B cell (primary cell): ENCODE measurements at regions not wholly inside any gene's neighbourhood (a gene's known extent, or its start where the extent isn't known, plus 50 kb on each side); places are given as distances from the start of the nearest gene placed in this dataset.

Source experiments
- ATAC-seq: fragments of 200-7000 bp; cut with Tn5 transposase; one replicate; pipeline ENCODE4 v1.10.0; 2021; ENCODE audit warnings: low read depth, mild to moderate bottlenecking, moderate number of reproducible peaks, moderate library complexity
- CTCF ChIA-PET: fragments of 350-600 bp; sonication (Branson Sonifier 250); formaldehyde crosslinking; loops from one replicate; lab custom pipeline; 2021; ENCODE audit warnings: antibody characterized with exemption, inconsistent platforms; lab: Charles Lee
- POLR2A ChIA-PET: fragments of 350-600 bp; sonication (Branson Sonifier 250); formaldehyde crosslinking; loops from one replicate; lab custom pipeline; 2021; ENCODE audit warnings: antibody characterized with exemption; lab: Charles Lee
- DNase-seq: peaks from one replicate; pipeline ENCODE4 v3.0.0; 2013
- H2AFZ ChIP-seq: 2 replicates; pipeline ENCODE4 v1.6.1; 2012; ENCODE audit warnings: mild to moderate bottlenecking, low read depth, low read length; ENCODE audit not compliant: insufficient read depth, poor library complexity, severe bottlenecking
- H3K27ac ChIP-seq, 2 donors: 1 replicate in 1 of 2; 2 replicates in 1 of 2; pipeline ENCODE4 v1.5.1; 2012 to 2013; ENCODE audit warnings: low read length in 2 of 2, mild to moderate bottlenecking in 2 of 2, moderate library complexity in 1 of 2
- H3K27me3 ChIP-seq, 4 experiments: fragments of 200-600 bp in 1 of 4; sonication (generic) in 1 of 4; replicated peaks in 1 of 4; 1 replicate in 2 of 4; 2 replicates in 2 of 4; pipeline versions ENCODE4 v1.6.1 to v1.7.0; 2013 to 2016; ENCODE audit warnings: low read length in 3 of 4, mild to moderate bottlenecking in 2 of 4, mixed read lengths in 1 of 4, moderate library complexity in 1 of 4; ENCODE audit not compliant: insufficient read depth in 4 of 4, control insufficient read depth in 3 of 4; ENCODE audit errors: control extremely low read depth in 1 of 4
- H3K36me3 ChIP-seq, 2 experiments: replicated peaks in 1 of 2; 1 replicate in 1 of 2; 2 replicates in 1 of 2; pipeline versions ENCODE4 v1.6.1 to v1.7.1; 2013; ENCODE audit warnings: low read length in 1 of 2; ENCODE audit not compliant: insufficient read depth in 2 of 2, control insufficient read depth in 1 of 2; ENCODE audit errors: control extremely low read depth in 1 of 2, extremely low read depth in 1 of 2
- H3K4me1 ChIP-seq, 2 donors: fragments of 200-600 bp in 1 of 2; sonication (generic) in 1 of 2; 1 replicate in 1 of 2; 2 replicates in 1 of 2; pipeline versions ENCODE4 v1.5.1 to v1.6.1; 2013 to 2017; ENCODE audit warnings: low read length in 2 of 2; ENCODE audit not compliant: control insufficient read depth in 2 of 2, insufficient read depth in 2 of 2
- H3K4me2 ChIP-seq: replicated peaks from 2 replicates; pipeline ENCODE3; 2012; ENCODE audit warnings: mild to moderate bottlenecking, low read depth, low read length; ENCODE audit not compliant: poor library complexity, severe bottlenecking
- H3K4me3 ChIP-seq, 5 experiments: fragments of 200-600 bp in 1 of 5; sonication (generic) in 1 of 5; 1 replicate in 3 of 5; 2 replicates in 2 of 5; pipeline versions ENCODE4 v1.5.1 to v1.7.0; 2011 to 2016; ENCODE audit warnings: low read length in 4 of 5, mild to moderate bottlenecking in 4 of 5, low read depth in 2 of 5, control low read depth in 1 of 5, moderate library complexity in 1 of 5; ENCODE audit not compliant: insufficient read depth in 1 of 5; ENCODE audit errors: control extremely low read depth in 1 of 5, extremely low read depth in 1 of 5
- H3K79me2 ChIP-seq: fragments of 200-600 bp; sonication (generic); one replicate; pipeline ENCODE4 v1.6.0; 2016; ENCODE audit warnings: low read length; ENCODE audit not compliant: control insufficient read depth, insufficient read depth
- H3K9ac ChIP-seq: fragments of 200-600 bp; sonication (generic); 2 replicates; pipeline ENCODE4 v1.6.1; 2017; ENCODE audit warnings: mild to moderate bottlenecking, low read length, moderate library complexity
- H3K9me3 ChIP-seq, 3 donors: one replicate each; pipeline versions ENCODE4 v1.6.1 to v1.7.1; 2013; ENCODE audit warnings: low read length in 2 of 3; ENCODE audit not compliant: control insufficient read depth in 2 of 3, insufficient read depth in 1 of 3; ENCODE audit errors: control extremely low read depth in 1 of 3
- H4K20me1 ChIP-seq: 2 replicates; pipeline ENCODE4 v1.6.0; 2012; ENCODE audit warnings: mild to moderate bottlenecking, low read length; ENCODE audit not compliant: insufficient read depth, control insufficient read depth, poor library complexity, severe bottlenecking
- H3K27ac Mint-ChIP-seq: one replicate; pipeline ENCODE4 v1.8.0; 2021; ENCODE audit warnings: mixed read lengths
- H3K27me3 Mint-ChIP-seq: one replicate; pipeline ENCODE4 v1.8.0; 2021; ENCODE audit warnings: mixed read lengths
- H3K4me1 Mint-ChIP-seq: one replicate; pipeline ENCODE4 v1.8.0; 2021; ENCODE audit warnings: mixed read lengths
- H3K4me3 Mint-ChIP-seq: one replicate; pipeline ENCODE4 v1.8.0; 2021; ENCODE audit warnings: mixed read lengths
- H3K9me3 Mint-ChIP-seq: one replicate; pipeline ENCODE4 v1.8.0; 2022; ENCODE audit warnings: mixed read lengths; ENCODE audit not compliant: insufficient read depth
- CTCF ChIP-seq: fragments of 200-600 bp; IDR thresholded peaks from one replicate; pipeline ENCODE4 v1.8.0; 2022; ENCODE audit warnings: antibody characterized with exemption, mild to moderate bottlenecking
- EZH2 ChIP-seq: IDR thresholded peaks from 2 replicates; pipeline ENCODE4 v1.6.1; 2012; ENCODE audit warnings: borderline replicate concordance, low read depth, mild to moderate bottlenecking, moderate library complexity, low read length; ENCODE audit not compliant: insufficient read depth, poor library complexity, severe bottlenecking
- WGBS: methylation state at CpG from one replicate; pipeline ENCODE4 v1.1.5; 2013; ENCODE audit warnings: missing lambda C conversion rate; ENCODE audit not compliant: insufficient coverage; 5-methylcytosine and 5-hydroxymethylcytosine counted together
- intact Hi-C: fragments of 100-400 bp; cut with micrococcal nuclease; formaldehyde crosslinking; loops from one replicate; pipeline ENCODE4 v1.10.0; 2022

GRCh38 chr5:89034588-89034987 lies 151.6 kb upstream of the MEF2C start:
- no peaks in the 10 kb centered on the region for H3K9me3 Mint-ChIP-seq
- ChIA-PET POLR2A (no interaction called here), CTCF (no interaction called here)
- Histone ChIP-seq H2AFZ (no peak overlapping the region), H3K4me2 (no peak overlapping the region), H3K27ac (no peak overlapping the region), H3K36me3 (no peaks in the 10 kb centered on the region), H4K20me1 (no peaks in the 10 kb centered on the region), H3K4me3 (no peak overlapping the region), H3K9ac (no peak overlapping the region), H3K79me2 (no peaks in the 10 kb centered on the region), H3K9me3 (no peaks in the 10 kb centered on the region), H3K27me3 (no peaks in the 10 kb centered on the region), H3K4me1 (no peaks in the 10 kb centered on the region)
- no peaks in the 10 kb centered on the region for H3K27me3 Mint-ChIP-seq
- H3K27ac Mint-ChIP-seq = no peak overlapping the region
- intact Hi-C loops = no loop called here
- 86% methylated on average over 1 of the region's 2 CpGs for WGBS
- no peak for DNase-seq
- no peak for ATAC-seq
- no peak for TF ChIP-seq CTCF
- no peak for TF ChIP-seq EZH2
- H3K4me1 Mint-ChIP-seq = no peaks in the 10 kb centered on the region
- H3K4me3 Mint-ChIP-seq = no peak overlapping the region

GRCh38 chr5:89030798-89031197 lies 147.8 kb upstream of the MEF2C start:
- H4K20me1 ChIP-seq = no peaks in the 10 kb centered on the region
- H3K4me1 ChIP-seq = no peaks in the 10 kb centered on the region
- no peak overlapping the region for H3K4me3 ChIP-seq
- no peaks in the 10 kb centered on the region for H3K27me3 ChIP-seq
- H3K36me3 ChIP-seq = no peaks in the 10 kb centered on the region
- CTCF ChIA-PET = interaction anchor here (0.8 kb wide), 1 partner anchor 303 kb away, joined by 3 read pairs; no protein-coding TSS in a partner anchor
- peaks cover under 1% of the 10 kb centered on the region for H3K9me3 Mint-ChIP-seq
- no peaks in the 10 kb centered on the region for H3K4me1 Mint-ChIP-seq
- intact Hi-C loops = no loop called here
- 100% methylated on average over 1 of the region's 3 CpGs for WGBS
- H3K27ac ChIP-seq = no peak overlapping the region
- POLR2A ChIA-PET = no interaction called here
- no peak overlapping the region for H3K9ac ChIP-seq
- H3K4me3 Mint-ChIP-seq = no peak overlapping the region
- no peak for DNase-seq
- no peak overlapping the region for H2AFZ ChIP-seq
- no peak for ATAC-seq
- H3K27ac Mint-ChIP-seq = no peak overlapping the region
- H3K4me2 ChIP-seq = no peak overlapping the region
- H3K79me2 ChIP-seq = no peaks in the 10 kb centered on the region
- TF ChIP-seq CTCF = no peak
- H3K27me3 Mint-ChIP-seq = no peaks in the 10 kb centered on the region
- H3K9me3 ChIP-seq = peaks cover 0 to 8% (median 4%) of the 10 kb centered on the region in 3 donors
